ENCODE measurements at regions not wholly inside any gene's neighbourhood (a gene's known extent, or its start where the extent isn't known, plus 50 kb on each side); places are given as distances from the start of the nearest gene placed in this dataset.

DNA sequence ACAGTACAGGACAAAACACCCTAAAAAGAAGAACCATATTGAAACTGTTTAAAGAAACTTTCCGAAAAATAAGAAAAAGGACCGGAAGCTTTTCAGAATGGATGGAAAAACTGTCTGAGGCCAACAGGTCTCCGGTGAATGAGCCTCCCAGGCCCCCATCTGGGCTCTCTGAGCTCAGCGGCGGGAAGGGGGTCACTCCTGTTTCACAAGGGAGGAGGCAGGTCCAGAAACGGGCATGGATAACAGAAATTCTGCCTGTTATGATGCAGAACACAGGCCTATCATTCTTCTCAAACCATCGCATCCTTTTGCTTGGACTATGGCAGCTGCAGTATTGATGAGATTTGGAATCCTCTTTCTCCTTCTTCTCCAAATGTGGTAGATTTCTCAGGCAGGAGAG, 58.9 kb upstream of the SHH start:
- TF ChIP-seq, protein P1, sequence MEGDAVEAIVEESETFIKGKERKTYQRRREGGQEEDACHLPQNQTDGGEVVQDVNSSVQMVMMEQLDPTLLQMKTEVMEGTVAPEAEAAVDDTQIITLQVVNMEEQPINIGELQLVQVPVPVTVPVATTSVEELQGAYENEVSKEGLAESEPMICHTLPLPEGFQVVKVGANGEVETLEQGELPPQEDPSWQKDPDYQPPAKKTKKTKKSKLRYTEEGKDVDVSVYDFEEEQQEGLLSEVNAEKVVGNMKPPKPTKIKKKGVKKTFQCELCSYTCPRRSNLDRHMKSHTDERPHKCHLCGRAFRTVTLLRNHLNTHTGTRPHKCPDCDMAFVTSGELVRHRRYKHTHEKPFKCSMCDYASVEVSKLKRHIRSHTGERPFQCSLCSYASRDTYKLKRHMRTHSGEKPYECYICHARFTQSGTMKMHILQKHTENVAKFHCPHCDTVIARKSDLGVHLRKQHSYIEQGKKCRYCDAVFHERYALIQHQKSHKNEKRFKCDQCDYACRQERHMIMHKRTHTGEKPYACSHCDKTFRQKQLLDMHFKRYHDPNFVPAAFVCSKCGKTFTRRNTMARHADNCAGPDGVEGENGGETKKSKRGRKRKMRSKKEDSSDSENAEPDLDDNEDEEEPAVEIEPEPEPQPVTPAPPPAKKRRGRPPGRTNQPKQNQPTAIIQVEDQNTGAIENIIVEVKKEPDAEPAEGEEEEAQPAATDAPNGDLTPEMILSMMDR (IDR thresholded peaks at IDR 0.05 in 4 of 5, conservative IDR thresholded peaks at IDR 0.05 in 1 of 5), result no peak
- no peak for TF ChIP-seq POLR2A (IDR thresholded peaks at IDR 0.05)
- ATAC-seq (no peak), DNase-seq (no peak)
- Histone ChIP-seq H3K9me3 (no peaks in the 10 kb centered on the region), H3K36me3 (no peaks in the 10 kb centered on the region), H3K4me1 (no peaks in the 10 kb centered on the region), H3K27me3 (no peaks in the 10 kb centered on the region), H3K27ac (no peak overlapping the region), H3K4me3 (no peak overlapping the region)
- intact Hi-C loops (cut with DNase I; ENCODE audit: low total_unique reads) (no loop called here), in situ Hi-C loops (cut with MboI; ENCODE audit: low sequenced_read_pairs in 4 of 4) (no loop called here)

DNA sequence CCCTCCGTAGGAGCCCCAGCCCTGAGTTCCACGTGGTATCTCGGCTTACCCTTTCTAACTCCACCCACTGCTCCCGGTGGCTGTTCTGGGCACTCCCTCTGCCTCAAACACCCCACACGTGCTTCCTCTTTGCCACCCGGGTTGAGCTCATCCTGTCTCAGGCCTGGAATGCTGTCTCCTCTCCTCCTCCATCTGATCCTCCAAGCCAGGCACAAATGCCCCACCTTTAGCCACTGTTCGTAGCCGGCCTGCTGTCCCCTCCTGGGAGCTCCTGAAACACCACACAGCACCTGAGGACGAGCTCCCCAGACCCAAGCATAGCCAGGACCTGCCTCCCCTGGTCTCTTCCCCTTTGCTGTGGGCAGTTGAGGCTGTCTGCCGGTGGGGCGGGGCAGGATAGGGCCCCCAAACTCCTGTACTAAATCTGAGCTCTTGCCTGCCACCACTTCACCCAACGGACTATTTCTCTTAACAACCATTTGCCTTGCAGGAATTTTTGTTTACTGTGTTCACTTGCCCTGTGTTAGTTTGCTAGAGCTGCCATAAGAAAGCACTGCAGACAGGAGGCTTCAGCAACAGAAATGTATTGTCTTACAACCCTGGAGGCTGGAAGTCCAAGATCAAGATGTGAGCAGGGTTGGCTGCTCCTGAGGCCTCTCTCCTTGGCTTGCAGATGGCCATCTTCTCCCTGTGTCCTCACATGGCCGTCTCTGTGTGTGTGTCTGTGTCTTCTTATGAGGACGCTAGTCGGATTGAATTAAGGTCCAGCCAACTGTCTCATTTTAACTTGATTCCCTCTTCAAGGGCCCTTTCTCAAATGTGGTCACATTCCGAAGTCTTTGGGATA, 58.3 kb upstream of the SHH start:
- DNase-seq (no peak), ATAC-seq (no peak)
- H3K27ac ChIP-seq, result no peak overlapping the region
- no peak overlapping the region for H3K4me3 ChIP-seq
- no peaks in the 10 kb centered on the region for H3K4me1 ChIP-seq
- H3K36me3 ChIP-seq, result no peaks in the 10 kb centered on the region
- H3K27me3 ChIP-seq, result no peaks in the 10 kb centered on the region
- intact Hi-C loops (cut with DNase I; ENCODE audit: low total_unique reads), result no loop called here
- H3K9me3 ChIP-seq, result no peaks in the 10 kb centered on the region
- in situ Hi-C loops (cut with MboI; ENCODE audit: low sequenced_read_pairs in 4 of 4), result no loop called here
- TF ChIP-seq, protein P1 (IDR thresholded peaks at IDR 0.05 in 4 of 5, conservative IDR thresholded peaks at IDR 0.05 in 1 of 5), result no peak
- TF ChIP-seq POLR2A (IDR thresholded peaks at IDR 0.05), result no peak

DNA sequence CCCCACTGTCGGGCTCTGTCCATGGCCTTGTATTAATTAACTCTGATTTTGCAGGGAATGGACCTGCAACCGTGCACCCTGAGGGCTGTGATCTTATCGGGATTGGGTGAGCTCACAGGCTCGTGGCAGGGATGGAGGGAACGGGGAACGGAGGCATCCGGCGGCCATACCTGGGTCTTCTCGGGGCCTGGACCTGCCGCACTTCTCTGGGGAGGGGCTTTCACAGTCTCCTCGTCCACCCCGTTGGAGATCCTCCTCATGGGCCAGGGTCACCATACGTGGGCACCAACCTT, 57.5 kb upstream of the SHH start:
- Histone ChIP-seq H3K36me3 (no peaks in the 10 kb centered on the region), H3K4me3 (no peak overlapping the region), H3K27ac (no peak overlapping the region), H3K4me1 (no peaks in the 10 kb centered on the region), H3K9me3 (no peaks in the 10 kb centered on the region), H3K27me3 (peaks cover 0 to 3% (median 0%) of the 10 kb centered on the region in 3 donors)
- DNase-seq, result no peak
- intact Hi-C loops (cut with DNase I; ENCODE audit: low total_unique reads), result no loop called here
- TF ChIP-seq POLR2A (IDR thresholded peaks at IDR 0.05), result no peak
- TF ChIP-seq, protein P1 (IDR thresholded peaks at IDR 0.05 in 4 of 5, conservative IDR thresholded peaks at IDR 0.05 in 1 of 5), result no peak
- in situ Hi-C loops (cut with MboI; ENCODE audit: low sequenced_read_pairs in 4 of 4), result no loop called here
- ATAC-seq, result no peak

DNA sequence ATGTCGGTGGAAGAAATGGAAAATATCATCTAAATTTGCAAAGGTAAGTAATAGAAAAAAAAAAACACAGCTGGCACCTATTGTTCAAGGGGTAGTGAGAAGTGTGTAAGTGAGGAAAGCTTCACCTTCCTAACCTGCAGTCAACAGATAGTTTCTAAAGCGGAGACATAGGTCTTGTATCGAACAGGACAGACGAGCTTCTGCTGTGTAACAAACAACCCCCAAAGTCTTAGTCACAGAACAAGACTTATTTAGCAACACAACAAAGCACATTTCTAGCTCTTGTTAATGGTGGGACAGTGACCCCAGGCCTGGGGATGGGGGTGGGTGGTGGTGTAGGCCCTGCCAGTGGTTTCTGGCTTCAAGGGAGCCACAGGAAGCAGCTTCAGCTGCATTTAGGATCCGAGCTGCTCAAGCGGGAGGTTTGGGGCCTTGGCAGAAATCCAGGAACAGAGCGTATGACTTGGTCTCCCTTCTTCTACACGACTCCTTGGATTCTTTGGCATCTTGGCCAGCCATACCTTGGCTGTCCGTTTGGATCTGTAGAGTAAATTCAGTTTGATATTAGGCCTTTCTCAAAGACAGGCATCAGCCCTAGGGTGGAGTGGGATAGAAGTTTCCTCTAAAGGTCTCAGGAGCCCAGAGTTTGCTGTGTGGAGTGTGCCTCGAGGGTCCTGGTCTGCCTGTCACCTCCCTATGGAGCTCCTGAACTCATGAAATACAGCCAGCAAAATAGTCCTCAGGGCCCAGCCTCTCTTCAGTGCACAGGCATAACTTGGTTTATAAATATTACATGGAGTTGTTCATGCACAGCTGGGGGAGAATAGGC, 56.9 kb upstream of the SHH start:
- H3K36me3 ChIP-seq, result no peaks in the 10 kb centered on the region
- H3K27me3 ChIP-seq, result peaks cover 0 to 4% (median 0%) of the 10 kb centered on the region in 3 donors
- intact Hi-C loops (cut with DNase I; ENCODE audit: low total_unique reads), result no loop called here
- DNase-seq, result no peak
- in situ Hi-C loops (cut with MboI; ENCODE audit: low sequenced_read_pairs in 4 of 4), result no loop called here
- H3K27ac ChIP-seq, result no peak overlapping the region
- no peaks in the 10 kb centered on the region for H3K9me3 ChIP-seq
- no peak for TF ChIP-seq POLR2A (IDR thresholded peaks at IDR 0.05)
- TF ChIP-seq, protein P1 (IDR thresholded peaks at IDR 0.05 in 4 of 5, conservative IDR thresholded peaks at IDR 0.05 in 1 of 5), result no peak
- no peak for ATAC-seq
- H3K4me1 ChIP-seq, result no peaks in the 10 kb centered on the region
- H3K4me3 ChIP-seq, result no peak overlapping the region

Measured in gastrocnemius medialis (tissue), 4 donors.